Inferior parietal cortex (tissue), 1 donor: ENCODE measurements at regions not wholly inside any gene's neighbourhood (a gene's known extent, or its start where the extent isn't known, plus 50 kb on each side); places are given as distances from the start of the nearest gene placed in this dataset.
A peak's percentile ranks its signal among the peaks of the same experiment; 100 is the strongest.
"Not testable (repeated sequence)": the region's sequence is repeated elsewhere in the genome, so short reads cannot be mapped to it uniquely, and the experiment has no call there.

Experiments used
- DNase-seq: peaks from one replicate; pipeline ENCODE4 v3.0.0-alpha.2; 2016; ENCODE audit errors: extremely low spot score

- DNase-seq, result no peak
These were observed 159.5 kb downstream of the LY86 start for GRCh38 chr6:6748001-6748400.

GRCh38 chr6:6749702-6750491, 161.4 kb downstream of the LY86 start:
- peak; percentile 66 for DNase-seq

- DNase-seq, result no peak
These were observed 162.2 kb downstream of the LY86 start for GRCh38 chr6:6750594-6751265.

GRCh38 chr6:6751266-6751596, 162.7 kb downstream of the LY86 start:
- no peak for DNase-seq

- DNase-seq, result no peak
These were observed 163.1 kb downstream of the LY86 start for GRCh38 chr6:6751619-6752023.

- DNase-seq, result no peak
These were observed 163.6 kb downstream of the LY86 start for GRCh38 chr6:6752129-6752528.

- no peak for DNase-seq
These were observed 164.8 kb downstream of the LY86 start for GRCh38 chr6:6753301-6753700.

- no peak for DNase-seq
These were observed 168.0 kb downstream of the LY86 start for GRCh38 chr6:6756526-6756925.

GRCh38 chr6:6758546-6758914, 170.0 kb downstream of the LY86 start:
- no peak for DNase-seq

GRCh38 chr6:6758915-6759654, 170.6 kb downstream of the LY86 start:
- DNase-seq, result peak; percentile 73

- DNase-seq, result no peak
These were observed 171.5 kb downstream of the LY86 start for GRCh38 chr6:6760002-6760401.

GRCh38 chr6:6762566-6762965, 174.0 kb downstream of the LY86 start:
- not testable (repeated sequence) for DNase-seq

GRCh38 chr6:6764764-6765434, 176.4 kb downstream of the LY86 start:
- DNase-seq, result no peak

GRCh38 chr6:6766230-6766905, 177.8 kb downstream of the LY86 start:
- no peak for DNase-seq

GRCh38 chr6:6769466-6769865, 180.9 kb downstream of the LY86 start:
- DNase-seq, result no peak

- DNase-seq, result no peak
These were observed 182.9 kb downstream of the LY86 start for GRCh38 chr6:6771224-6771945.

GRCh38 chr6:6771964-6772363, 183.4 kb downstream of the LY86 start:
- DNase-seq, result no peak

GRCh38 chr6:6772751-6773150, 184.2 kb downstream of the LY86 start:
- DNase-seq, result no peak

GRCh38 chr6:6775074-6775473, 186.6 kb downstream of the LY86 start:
- no peak for DNase-seq

GRCh38 chr6:6780231-6780630, 191.7 kb downstream of the LY86 start:
- DNase-seq, result no peak
